OCI-LY3 (cell line): ENCODE measurements at regions not wholly inside any gene's neighbourhood (a gene's known extent, or its start where the extent isn't known, plus 50 kb on each side); places are given as distances from the start of the nearest gene placed in this dataset.

Source experiments
- CTCF ChIP-seq: fragments of 200-600, 300-600 bp; sonication (generic); IDR thresholded peaks from 2 replicates; pipeline ENCODE4 v1.5.1; 2014; ENCODE audit warnings: antibody characterized with exemption, low read length, low read depth
- EZH2phosphoT487 ChIP-seq: fragments of 200-600 bp; shearing (Covaris generic); IDR thresholded peaks from 2 replicates; pipeline ENCODE4 v1.6.1; 2018; ENCODE audit warnings: antibody characterized with exemption, mixed run types, low read depth

- TF ChIP-seq CTCF = no peak
- TF ChIP-seq EZH2phosphoT487 = no peak
These were observed 190.7 kb upstream of the CLNK start for GRCh38 chr4:10875144-10875799.
